Stimulated activated naive CD8-positive, alpha-beta T cell treated with anti-CD3 and anti-CD28 coated beads, Interleukin-15, Interleukin-2, amounts not matched to agents 100 U/mL and 50 U/mL, for 24 hours (primary cell): ENCODE measurements at regions not wholly inside any gene's neighbourhood (a gene's known extent, or its start where the extent isn't known, plus 50 kb on each side); places are given as distances from the start of the nearest gene placed in this dataset.

Source experiments
- ATAC-seq: fragments of 150-1000 bp; cut with Tn5 transposase; one replicate; pipeline ENCODE4 v1.10.0; 2021
- DNase-seq: peaks from one replicate; pipeline ENCODE4 v3.0.0; 2021

GRCh38 chr4:152021788-152022438 lies 261.1 kb upstream of the GATB start:
- ATAC-seq (no peak), DNase-seq (no peak)

DNA sequence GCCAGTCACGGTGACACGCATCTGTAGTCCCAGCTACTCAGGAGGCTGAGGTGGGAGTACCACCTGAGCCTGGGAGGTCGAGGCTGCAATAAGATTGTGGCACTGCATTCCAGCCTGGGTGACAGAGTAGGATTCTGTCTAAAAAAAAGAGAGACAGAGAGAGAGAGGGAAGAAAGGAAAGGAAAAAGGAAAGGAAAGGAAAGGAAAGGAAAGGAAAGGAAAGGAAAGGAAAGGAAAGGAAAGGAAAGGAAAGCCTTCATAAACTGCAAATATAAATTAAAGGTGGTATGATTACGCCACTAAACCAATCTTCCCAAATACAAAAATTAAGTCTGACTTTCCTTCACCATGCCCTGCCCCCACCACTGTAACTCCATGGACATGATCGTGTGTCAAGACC lies 259.3 kb upstream of the GATB start:
- no peak for DNase-seq
- no peak for ATAC-seq

DNA sequence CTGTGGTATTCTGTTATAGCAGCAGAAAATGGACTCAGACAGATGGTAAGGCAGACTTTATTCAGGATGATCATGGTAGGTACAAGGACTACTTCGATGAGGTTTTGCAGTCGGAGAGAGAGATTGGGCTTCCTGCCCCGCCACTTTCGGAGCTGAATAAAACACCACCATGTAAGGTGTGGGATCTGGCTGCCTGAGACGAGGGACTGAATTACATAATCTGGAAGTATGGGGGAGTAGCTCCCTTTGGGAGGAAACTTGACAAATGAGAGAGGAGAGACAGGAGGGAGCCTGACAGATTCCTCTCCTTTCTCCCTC lies 255.5 kb upstream of the GATB start:
- DNase-seq (no peak), ATAC-seq (no peak)

GRCh38 chr4:152015597-152016302 lies 254.9 kb upstream of the GATB start:
- DNase-seq: no peak
- ATAC-seq: no peak

DNA sequence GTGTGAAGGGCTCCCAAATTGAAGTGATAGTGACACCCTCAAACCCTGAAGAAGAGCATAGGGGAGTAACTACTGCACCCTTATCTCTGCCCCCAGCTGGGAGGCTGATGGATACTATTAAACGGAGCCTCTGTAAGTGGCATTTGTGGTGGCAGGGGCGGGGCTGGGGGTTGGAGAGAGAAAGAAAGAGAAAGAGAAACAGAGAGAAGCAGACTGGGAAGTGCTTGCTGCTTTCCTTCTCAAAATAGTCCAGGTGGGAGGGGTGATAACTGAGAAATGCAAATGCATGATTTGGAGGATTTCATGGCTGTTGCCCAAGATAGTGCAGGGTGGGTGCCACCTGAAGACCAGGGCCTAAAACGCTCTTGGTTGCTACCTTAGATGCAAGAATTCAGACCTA lies 253.5 kb upstream of the GATB start:
- DNase-seq (peak; percentile 45), ATAC-seq (peak; percentile 68)

GRCh38 chr4:152011469-152011868 lies 250.7 kb upstream of the GATB start:
- ATAC-seq: no peak
- no peak for DNase-seq

DNA sequence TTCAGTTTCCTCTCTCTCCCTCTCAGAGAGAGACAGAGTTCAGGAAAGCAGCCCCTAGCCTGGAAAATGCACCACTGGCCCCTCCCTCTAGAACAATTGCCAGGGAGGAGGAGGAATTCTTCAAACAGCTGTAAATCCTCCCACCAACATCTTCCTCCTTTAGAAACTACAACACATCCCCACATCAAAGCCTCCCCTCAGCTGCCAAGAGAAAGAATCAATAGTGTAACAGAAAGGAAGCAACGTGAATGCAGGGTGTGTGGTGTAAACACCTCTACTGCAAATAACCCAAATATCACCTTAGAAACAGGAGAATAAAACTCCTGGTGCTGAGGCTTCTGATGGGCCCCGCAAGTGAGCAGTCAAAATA lies 249.9 kb upstream of the GATB start:
- ATAC-seq: no peak
- no peak for DNase-seq

- DNase-seq (no peak), ATAC-seq (no peak)
Measured at GRCh38 chr4:152009983-152010709, 249.3 kb upstream of the GATB start.

DNA sequence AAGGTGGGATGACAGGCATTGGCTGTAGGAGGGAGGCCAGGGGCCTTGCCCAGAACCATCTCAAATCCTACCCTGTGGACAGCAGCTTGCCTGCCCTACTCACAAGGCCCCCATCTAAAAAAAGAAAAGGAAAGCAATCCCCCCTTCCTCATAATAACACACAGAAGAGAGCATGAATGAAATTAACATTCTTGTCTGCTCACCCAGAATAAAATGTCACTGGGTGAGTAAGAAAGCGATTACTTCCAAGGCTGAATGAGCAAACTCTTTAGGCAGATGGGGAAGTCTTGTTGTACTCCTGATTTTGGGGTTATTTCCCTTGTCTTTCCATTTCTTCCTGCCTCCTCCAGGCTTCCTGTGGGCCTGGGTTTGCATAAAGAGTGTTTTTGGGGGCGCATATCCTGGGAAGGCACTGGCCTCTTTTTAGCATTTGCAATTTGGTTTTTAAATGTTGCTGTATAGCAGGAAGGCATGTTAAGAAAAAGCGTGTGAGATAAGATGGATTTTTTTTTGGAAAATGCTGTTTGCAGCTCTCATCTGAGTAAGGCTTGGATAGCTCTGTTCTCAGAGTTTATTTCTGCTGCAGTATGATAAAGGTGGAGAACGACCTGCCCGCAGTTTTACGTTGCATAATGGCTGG lies 248.3 kb upstream of the GATB start:
- no peak for DNase-seq
- no peak for ATAC-seq

DNA sequence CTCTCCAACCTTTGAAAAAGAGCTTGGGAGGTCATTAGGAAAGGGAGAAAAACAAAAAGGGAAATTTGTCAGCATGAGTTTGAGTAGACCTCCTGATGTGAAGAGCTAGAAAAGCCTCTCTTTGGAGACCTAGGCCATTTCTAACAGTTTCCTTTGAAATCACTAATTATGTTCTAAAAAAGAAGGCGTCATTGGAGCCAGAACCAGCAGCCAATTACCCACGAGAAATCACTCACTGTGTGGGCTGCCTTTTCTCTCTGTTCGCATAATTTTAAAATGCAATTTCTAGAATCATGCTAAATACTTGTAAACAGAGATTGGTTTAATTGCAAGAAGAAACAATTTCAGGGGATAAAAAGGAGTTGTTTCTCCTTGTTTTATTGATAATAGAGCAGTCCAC lies 246.3 kb upstream of the GATB start:
- no peak for DNase-seq
- ATAC-seq: no peak

- no peak for ATAC-seq
- no peak for DNase-seq
Measured at GRCh38 chr4:152004801-152005200, 244.0 kb upstream of the GATB start.

- no peak for ATAC-seq
- no peak for DNase-seq
Measured at GRCh38 chr4:152000518-152000917, 239.7 kb upstream of the GATB start.

DNA sequence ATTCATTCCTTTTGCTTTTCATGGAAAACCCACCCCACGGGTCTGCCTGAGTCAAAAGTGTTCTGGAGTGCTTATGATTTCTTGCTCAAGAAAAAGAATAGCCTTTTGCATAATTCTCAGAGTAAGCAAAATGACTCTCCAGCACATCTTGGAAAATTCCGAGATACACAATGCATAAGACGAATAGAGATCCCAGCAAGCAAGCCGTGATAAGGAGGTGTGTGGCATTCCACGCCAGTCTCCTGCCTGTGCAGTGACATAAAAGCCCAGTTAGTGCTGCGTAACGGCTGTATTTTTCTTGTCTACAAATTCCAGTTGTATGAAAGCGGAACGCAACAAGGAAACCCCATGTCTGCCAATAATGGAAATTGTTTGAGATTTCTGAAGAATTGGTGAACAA lies 237.9 kb upstream of the GATB start:
- ATAC-seq: no peak
- no peak for DNase-seq

DNA sequence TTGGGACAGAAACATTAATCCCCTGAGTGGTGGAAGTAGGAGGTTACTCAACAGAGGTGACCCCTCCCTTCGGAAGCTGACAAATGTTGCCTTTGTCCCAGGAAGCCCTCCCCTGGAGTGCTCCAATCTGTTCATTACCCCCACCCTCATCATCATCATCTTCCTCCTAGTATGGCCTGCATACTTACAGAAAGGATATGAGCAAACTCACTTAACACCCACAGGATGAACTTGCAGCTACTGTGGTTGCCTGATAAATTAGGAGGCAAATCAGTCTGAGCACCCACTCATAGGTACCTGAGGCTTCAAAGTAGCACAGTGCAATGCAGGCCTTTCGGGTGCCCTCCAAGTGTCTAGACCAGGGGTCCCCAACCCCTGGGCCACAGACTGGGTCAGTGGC lies 236.7 kb upstream of the GATB start:
- ATAC-seq: no peak
- DNase-seq: no peak

DNA sequence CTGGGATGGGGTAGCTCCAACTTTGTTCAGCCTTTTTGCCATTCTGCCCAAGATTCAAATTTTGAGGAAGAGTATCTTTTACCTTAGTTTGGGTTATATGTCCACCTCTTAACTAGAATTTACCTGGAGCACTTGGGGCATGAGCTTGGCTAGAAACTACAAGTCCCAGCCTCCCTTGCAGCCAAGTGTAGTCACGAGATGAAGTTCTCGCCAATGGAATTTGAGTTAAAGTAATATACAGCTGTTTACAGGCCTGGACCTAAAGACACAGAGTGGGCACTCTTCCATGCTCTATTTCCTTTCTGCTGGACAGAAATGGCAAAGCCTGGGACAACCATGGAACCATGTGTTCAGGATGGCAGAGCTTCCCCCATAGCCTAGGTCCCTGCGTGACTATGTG lies 233.6 kb upstream of the GATB start:
- ATAC-seq (no peak), DNase-seq (no peak)

GRCh38 chr4:151993521-151993920 lies 232.7 kb upstream of the GATB start:
- no peak for ATAC-seq
- no peak for DNase-seq

GRCh38 chr4:151992332-151993154 lies 231.7 kb upstream of the GATB start:
- DNase-seq: no peak
- peak; percentile 61 for ATAC-seq

- DNase-seq: no peak
Measured at GRCh38 chr4:151991884-151992167, 231.0 kb upstream of the GATB start.

GRCh38 chr4:151991001-151991883 lies 230.4 kb upstream of the GATB start:
- ATAC-seq: no peak

More at GRCh38 chr4:151991884-151992167, 231.0 kb upstream of the GATB start:
- ATAC-seq: no peak

DNA sequence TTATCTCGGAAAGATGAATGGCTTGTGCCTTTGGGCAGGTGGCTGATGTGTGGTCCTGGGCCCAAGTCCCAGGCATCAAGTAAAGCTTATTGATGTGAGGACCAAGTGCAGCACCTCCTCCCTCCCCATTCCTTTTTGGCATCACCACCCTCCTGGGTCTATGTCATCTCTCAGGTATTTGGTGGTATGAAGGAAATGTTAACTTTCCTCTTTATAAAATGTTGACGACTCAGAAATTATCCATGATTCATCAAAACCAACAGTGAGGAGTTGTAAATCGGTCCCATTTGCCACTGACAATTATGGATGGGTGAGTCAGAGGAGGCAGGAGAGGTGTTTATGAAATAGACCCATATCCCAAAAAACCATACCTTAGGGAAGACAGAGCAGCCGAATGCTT lies 229.4 kb upstream of the GATB start:
- no peak for ATAC-seq
- no peak for DNase-seq

More at GRCh38 chr4:151991001-151991883, 230.4 kb upstream of the GATB start:
- DNase-seq: no peak

- no peak for DNase-seq
- no peak for ATAC-seq
Measured at GRCh38 chr4:151988591-151988990, 227.8 kb upstream of the GATB start.
